ENCODE measurements at regions not wholly inside any gene's neighbourhood (a gene's known extent, or its start where the extent isn't known, plus 50 kb on each side); places are given as distances from the start of the nearest gene placed in this dataset.

GRCh38 chr6:66421570-66421969 is 714.5 kb upstream of the EYS start:
- TF ChIP-seq POLR2AphosphoS5 (IDR thresholded peaks at IDR 0.05; ENCODE audit: low read depth, low read length) (no peak), CTCF (IDR thresholded peaks at IDR 0.05; ENCODE audit: control extremely low read depth in 1 of 3, insufficient read depth in 1 of 3, low read depth in 1 of 3, low read length in 3 of 3) (peak in 2 of 3 experiments; percentile 51 to 61; a peak in 3 of 4 replicates), JUN (IDR thresholded peaks at IDR 0.05; ENCODE audit: low read depth, low read length) (no peak), CEBPB (IDR thresholded peaks at IDR 0.05; ENCODE audit: low read depth, low read length) (no peak), NANOG (IDR thresholded peaks at IDR 0.05; ENCODE audit: insufficient read depth, low read depth, low read length, poor library complexity, severe bottlenecking) (no peak), CREB1 (IDR thresholded peaks at IDR 0.05) (no peak), EP300 (IDR thresholded peaks at IDR 0.05; ENCODE audit: borderline replicate concordance in 1 of 2, low read depth in 2 of 2, low read length in 2 of 2) (no peak), FOSL1 (IDR thresholded peaks at IDR 0.05; ENCODE audit: insufficient read depth, low read depth, low read length) (no peak), TAF1 (IDR thresholded peaks at IDR 0.05; ENCODE audit: low read depth, low read length) (no peak), MAX (IDR thresholded peaks at IDR 0.05) (no peak), EZH2 (IDR thresholded peaks at IDR 0.05; ENCODE audit: low read depth, low read length, severe bottlenecking) (no peak), RAD21 (IDR thresholded peaks at IDR 0.05 in 1 of 2, conservative IDR thresholded peaks at IDR 0.05 in 1 of 2; ENCODE audit: low read depth in 2 of 2, low read length in 2 of 2) (peak; percentile 67 to 71), RXRA (IDR thresholded peaks at IDR 0.05; ENCODE audit: insufficient read depth, low read depth, low read length) (no peak), TBP (IDR thresholded peaks at IDR 0.05; ENCODE audit: low read depth, low read length) (no peak)

Measured in H1 (cell line).